HG03457 (cell line): ENCODE measurements at regions not wholly inside any gene's neighbourhood (a gene's known extent, or its start where the extent isn't known, plus 50 kb on each side); places are given as distances from the start of the nearest gene placed in this dataset.

Experiments used
- ATAC-seq: cut with Tn5 transposase; IDR thresholded peaks from one replicate; pipeline ENCODE4 v1.9.1; 2021; ENCODE audit warnings: moderate number of reproducible peaks; ENCODE audit not compliant: unreplicated experiment

GRCh38 chr2:226064932-226065570 lies 665.5 kb downstream of the NYAP2 start:
- no peak for ATAC-seq

DNA sequence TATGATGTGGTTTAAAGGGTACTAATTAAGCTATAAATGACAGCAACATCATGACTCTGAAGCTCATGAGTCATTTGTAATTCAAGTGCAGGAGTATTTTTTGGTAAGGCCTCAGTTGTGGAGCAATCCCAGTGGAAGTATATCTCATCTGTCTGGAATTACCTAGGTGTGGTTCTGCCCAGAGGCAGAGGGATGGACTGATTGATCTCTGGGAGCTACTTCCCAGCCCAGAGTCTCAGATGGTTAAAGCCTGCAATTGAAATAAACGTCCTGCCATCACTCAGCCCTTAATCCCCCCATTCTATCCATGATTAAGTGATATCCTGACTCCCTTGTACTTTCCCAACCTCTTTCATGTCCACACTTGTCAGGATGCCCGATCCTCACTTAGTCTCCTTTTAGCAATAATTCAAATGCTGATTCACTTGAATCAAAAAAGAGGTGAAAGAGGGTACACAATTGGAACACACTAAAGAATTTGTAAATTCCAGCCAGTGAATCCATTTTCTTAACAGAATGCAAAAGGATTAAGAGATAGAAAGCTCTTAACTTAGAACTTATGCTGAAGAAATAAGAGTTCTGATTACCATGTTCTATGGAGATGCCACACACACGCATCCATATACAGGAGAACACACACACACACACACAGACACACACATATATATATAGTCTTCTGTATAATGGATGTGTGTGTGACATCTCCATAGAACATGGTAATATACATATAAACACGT lies 664.4 kb downstream of the NYAP2 start:
- ATAC-seq, result no peak

DNA sequence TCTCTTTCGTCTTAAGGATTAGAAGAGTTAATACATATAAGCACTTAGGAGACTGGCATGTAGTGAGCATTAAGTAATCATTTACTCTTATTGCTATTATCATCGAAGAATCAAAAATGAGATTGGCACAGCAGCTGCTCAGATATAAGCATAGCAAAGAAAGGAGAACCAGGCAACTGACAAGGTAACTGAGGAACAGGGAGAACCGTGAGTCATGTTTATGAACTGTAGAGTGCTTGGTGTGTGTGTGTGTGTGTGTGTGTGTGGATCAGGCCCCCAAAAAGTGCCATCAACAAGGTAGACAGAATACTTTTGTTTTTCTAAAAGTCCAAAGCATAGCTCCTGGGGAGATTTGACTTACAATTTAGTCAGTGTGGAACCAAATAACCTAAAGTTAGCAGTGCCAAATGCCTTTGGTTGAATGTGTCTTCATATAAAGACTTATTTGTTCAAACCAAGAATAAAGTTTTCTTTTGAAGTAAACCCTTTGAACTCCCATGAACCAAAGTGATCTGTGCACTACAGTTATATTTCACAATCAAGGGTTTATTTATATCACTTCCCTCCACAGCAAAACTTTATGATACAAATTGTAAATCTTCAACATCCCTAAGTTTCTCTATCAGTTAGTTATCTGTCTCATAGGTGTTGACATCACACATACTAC lies 660.6 kb downstream of the NYAP2 start:
- no peak for ATAC-seq

GRCh38 chr2:226057914-226058313 lies 658.4 kb downstream of the NYAP2 start:
- no peak for ATAC-seq

DNA sequence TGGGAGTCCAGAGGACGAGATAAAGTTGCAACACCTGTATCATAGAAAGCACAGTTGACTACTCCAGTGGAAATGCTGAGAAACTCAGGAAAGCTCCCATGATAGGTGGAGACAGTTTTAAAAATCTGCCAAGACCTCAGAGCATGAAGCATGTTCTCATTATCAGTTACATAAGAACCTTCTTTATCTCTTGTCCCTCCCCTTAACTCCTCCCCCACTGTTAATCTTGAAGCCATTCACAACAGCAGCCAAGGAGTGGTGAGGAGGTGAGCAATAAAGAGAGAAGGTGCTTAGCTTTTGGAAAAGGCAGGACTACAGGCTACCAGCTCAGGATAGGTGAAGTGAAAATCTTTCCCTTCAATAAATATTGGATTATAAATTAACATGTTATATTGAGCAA lies 657.9 kb downstream of the NYAP2 start:
- ATAC-seq, result no peak

DNA sequence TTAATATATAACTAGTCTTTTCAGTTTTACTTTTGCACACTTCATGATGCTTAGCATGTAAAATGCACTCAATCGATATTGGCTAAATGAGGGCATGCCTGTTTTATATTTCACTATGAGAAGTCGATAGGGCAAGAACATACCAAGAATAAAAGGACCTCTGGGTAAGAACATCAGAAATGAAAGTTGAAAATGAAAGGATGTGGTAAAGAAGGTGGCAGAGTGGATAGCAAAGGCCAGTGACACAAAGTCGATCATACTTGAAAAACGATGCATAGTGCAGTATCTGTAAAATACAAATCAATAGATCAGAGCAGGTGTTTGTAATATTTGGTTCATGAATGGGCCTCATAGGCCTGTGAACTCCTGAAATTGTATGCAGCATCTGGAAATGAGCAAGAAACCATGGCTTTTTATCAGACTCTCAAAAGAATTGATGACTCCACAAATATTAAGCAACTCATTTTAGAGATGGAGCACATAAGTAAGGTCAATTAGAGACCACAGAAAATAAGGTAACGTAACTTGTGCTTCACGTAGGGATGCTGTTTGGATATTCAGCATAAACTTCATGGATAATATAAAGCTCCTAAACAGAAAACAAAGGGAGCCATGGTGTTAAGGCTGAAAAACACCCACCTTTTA lies 653.4 kb downstream of the NYAP2 start:
- ATAC-seq, result no peak

DNA sequence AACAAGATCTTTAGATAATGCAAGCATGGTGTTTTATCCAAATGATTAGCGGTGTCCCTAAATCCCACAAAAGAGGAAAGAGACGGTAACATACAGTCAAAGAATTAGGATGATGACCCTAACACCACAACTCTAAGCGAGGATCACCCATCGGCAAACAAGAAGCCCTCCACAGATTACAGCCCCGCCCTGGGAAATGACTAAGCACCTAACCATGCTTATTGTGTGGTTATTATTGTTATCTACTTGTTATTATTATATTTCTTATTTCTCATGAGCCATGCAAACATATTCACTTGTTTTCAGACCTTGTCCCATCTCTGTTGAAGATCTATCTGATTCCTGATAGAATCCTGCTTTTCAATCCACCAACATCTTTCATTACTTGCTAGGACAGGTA lies 651.3 kb downstream of the NYAP2 start:
- no peak for ATAC-seq

- no peak for ATAC-seq
Observed at GRCh38 chr2:226048611-226049010, 649.1 kb downstream of the NYAP2 start.

GRCh38 chr2:226045080-226045479 lies 645.6 kb downstream of the NYAP2 start:
- ATAC-seq, result no peak

DNA sequence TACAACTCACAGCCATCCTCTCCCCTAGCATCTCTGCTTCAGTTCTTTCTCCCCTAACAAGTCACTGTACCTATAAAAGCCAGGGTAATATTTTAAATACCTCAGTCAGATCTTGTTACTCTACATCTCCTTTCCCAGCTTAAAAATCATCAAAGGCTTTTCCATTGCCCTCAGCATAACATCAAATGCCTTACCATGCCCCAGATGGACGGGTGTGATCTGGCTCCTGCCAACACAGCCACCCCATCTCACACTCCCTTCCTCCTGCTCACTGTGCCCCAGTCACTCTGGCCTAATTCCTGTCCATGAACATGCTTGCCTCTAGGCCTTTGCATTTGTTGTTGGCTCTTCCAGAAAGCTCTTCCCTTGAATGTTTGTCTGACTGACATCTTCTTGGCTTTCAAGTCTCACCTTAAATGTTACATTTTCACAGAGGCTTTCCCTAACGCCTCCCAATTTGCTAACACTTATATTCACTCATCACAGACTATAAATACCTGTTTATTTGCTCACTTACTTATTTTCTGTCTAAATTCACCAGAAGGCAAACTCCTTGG lies 640.9 kb downstream of the NYAP2 start:
- no peak for ATAC-seq

DNA sequence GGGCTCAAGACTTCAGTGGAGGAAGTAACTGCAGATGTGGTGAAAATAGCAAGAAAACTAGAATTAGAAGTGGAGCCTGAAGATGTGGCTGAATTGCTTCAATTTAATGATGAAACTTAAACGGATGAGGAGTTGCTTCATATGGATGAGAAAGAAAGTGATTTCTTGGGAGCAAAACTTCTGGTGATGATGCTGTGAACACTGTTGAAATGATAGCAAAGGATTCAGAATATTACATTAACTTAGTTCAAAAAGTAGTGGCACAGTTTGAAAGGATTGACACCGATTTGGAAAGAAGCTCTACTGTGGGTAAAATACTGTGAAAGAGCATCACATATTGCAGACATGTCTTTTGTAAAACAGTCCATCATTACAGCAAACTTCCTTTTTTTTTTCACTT lies 638.0 kb downstream of the NYAP2 start:
- ATAC-seq, result no peak

GRCh38 chr2:226031647-226032501 lies 632.4 kb downstream of the NYAP2 start:
- no peak for ATAC-seq

DNA sequence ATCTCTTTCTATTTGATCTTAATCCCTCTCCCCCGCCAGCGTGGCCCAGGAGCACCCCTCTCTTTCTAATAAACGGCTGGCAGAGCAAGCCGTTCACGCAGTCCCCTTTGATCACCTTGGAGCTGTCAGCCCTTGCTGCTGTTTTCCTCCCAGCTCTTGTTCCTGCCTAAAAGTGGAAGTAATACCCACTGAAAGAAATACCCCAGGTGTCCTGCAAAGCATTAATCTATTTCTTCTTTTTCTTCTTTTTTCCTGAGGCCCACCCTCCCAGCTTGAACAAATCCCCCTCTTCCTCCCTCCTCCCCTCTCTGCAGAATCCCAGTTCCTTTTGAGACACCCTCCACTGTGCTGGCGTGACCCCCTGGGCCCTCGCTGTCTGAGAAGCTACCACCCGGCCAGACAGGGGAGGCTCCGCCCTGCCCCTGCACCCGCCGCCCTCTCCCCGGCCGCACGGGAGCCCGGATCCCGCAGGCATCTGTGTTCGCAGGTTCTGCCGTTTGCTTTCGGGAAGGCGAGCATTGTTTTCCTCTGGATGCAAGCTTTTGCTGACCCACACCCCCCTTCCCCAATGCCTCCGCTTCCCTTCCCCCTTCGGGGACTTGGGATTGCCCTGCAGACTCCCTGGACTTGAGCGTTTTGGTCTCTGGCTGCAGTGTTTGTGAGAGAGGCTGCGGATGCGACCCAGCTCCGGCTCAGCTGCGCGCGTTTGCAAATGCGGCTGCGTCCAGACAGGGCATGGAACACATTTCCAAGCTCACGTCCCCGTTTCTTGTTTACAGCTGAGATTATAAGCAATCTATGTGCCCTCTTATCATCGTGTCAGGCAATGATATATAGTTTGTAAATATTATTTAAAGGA lies 631.5 kb downstream of the NYAP2 start:
- no peak for ATAC-seq

DNA sequence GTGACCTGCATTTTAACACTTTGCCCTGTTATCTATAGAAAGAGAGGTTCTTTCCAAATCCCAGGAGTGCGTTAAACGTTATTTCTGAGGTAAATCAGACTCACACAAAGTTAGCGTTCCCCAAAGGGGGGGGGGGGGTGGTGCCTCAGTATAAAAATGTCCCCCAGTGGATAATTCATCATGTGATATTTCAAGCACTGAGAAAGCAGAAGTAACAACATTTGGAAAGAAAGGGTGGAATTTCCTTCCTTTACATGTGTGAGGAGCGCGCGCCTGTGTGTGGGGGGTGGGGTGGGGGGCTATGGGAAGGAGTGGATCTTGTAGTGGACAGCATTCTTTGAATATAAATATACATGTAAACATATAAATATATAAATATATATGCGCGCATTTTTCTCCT lies 630.9 kb downstream of the NYAP2 start:
- no peak for ATAC-seq

GRCh38 chr2:226023946-226024345 lies 624.4 kb downstream of the NYAP2 start:
- no peak for ATAC-seq

DNA sequence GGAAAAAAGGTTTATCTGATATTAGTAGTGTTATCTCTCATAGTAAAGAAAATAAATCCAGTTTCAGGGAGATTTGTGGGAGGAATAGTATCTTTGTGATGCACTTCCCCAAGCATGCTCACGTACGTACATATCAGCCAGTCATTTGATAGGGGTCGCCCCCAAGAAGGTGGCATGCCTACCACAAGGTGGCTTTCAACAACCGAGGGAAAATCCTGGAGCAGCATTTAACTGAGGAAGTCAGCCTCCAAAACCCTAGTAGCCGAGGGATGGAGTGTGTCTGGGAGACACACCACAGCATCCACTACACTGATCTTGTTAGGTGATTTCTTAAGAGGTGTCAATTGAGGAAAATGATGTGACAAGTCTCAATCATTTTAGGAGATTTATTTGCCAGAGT lies 623.9 kb downstream of the NYAP2 start:
- ATAC-seq, result no peak

GRCh38 chr2:226020956-226021355 lies 621.4 kb downstream of the NYAP2 start:
- no peak for ATAC-seq

- ATAC-seq, result no peak
Observed at GRCh38 chr2:226020176-226020575, 620.7 kb downstream of the NYAP2 start.

GRCh38 chr2:226018641-226019040 lies 619.1 kb downstream of the NYAP2 start:
- no peak for ATAC-seq

DNA sequence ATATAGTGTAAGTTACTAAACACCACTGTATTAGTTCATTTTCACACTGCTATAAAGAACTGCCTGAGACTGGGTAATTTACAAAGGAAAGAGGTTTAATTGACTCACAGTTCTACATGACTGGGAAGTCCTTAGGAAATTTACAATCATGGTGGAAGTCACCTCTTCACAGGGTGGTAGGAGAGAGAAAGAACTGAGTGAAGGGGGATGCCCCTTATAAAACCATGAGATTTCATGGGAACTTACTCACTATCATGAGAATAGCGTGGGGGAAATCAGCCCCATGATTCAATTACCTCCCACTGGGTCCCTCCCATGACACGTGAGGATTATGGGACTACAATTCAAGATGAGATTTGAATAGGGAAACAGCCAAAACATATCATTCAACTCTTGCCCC lies 618.0 kb downstream of the NYAP2 start:
- ATAC-seq, result no peak
